HTR-8/SVneo (cell line): ENCODE measurements at regions not wholly inside any gene's neighbourhood (a gene's known extent, or its start where the extent isn't known, plus 50 kb on each side); places are given as distances from the start of the nearest gene placed in this dataset.
"Not testable (repeated sequence)": the region's sequence is repeated elsewhere in the genome, so short reads cannot be mapped to it uniquely, and the experiment has no call there.

ENCODE experiments used
- DNase-seq: peaks from one replicate; pipeline ENCODE4 v3.0.0; 2011; ENCODE audit warnings: low spot score, mixed read lengths; ENCODE audit not compliant: insufficient read length
- FAIRE-seq: peaks from 2 replicates; lab custom pipeline; 2011; peaks lifted over from hg19 to GRCh38; lab: Jason Lieb, UNC

- DNase-seq = no peak
Measured at GRCh38 chr3:194856296-194856695, 170.6 kb downstream of the FAM43A start.

GRCh38 chr3:194857469-194858113 lies 171.9 kb downstream of the FAM43A start:
- DNase-seq (no peak), FAIRE-seq (no peak)

More at GRCh38 chr3:194856296-194856695, 170.6 kb downstream of the FAM43A start:
- no peak for FAIRE-seq

- DNase-seq (no peak), FAIRE-seq (no peak)
Measured at GRCh38 chr3:194858382-194858781, 172.7 kb downstream of the FAM43A start.

GRCh38 chr3:194860725-194861124 lies 175.0 kb downstream of the FAM43A start:
- FAIRE-seq (no peak), DNase-seq (no peak)

GRCh38 chr3:194861375-194861774 lies 175.7 kb downstream of the FAM43A start:
- no peak for DNase-seq
- no peak for FAIRE-seq

- FAIRE-seq (no peak), DNase-seq (no peak)
Measured at GRCh38 chr3:194865061-194865460, 179.4 kb downstream of the FAM43A start.

GRCh38 chr3:194865615-194866014 lies 179.9 kb downstream of the FAM43A start:
- no peak for FAIRE-seq
- no peak for DNase-seq

- FAIRE-seq = no peak
- no peak for DNase-seq
Measured at GRCh38 chr3:194866236-194866635, 180.6 kb downstream of the FAM43A start.

- FAIRE-seq = no peak
- DNase-seq = no peak
Measured at GRCh38 chr3:194867270-194867983, 181.7 kb downstream of the FAM43A start.

- DNase-seq (no peak), FAIRE-seq (no peak)
Measured at GRCh38 chr3:194868831-194869230, 183.1 kb downstream of the FAM43A start.

GRCh38 chr3:194869482-194870169 lies 183.9 kb downstream of the FAM43A start:
- DNase-seq = no peak

GRCh38 chr3:194870394-194871110 lies 184.9 kb downstream of the FAM43A start:
- no peak for DNase-seq

More at GRCh38 chr3:194869482-194870169, 183.9 kb downstream of the FAM43A start:
- no peak for FAIRE-seq

GRCh38 chr3:194871143-194871863 lies 185.6 kb downstream of the FAM43A start:
- DNase-seq (peak; percentile 86), FAIRE-seq (peak; percentile 49)

More at GRCh38 chr3:194870394-194871110, 184.9 kb downstream of the FAM43A start:
- FAIRE-seq = peak; percentile 75

- FAIRE-seq (peak; percentile 77), DNase-seq (no peak)
Measured at GRCh38 chr3:194871864-194872668, 186.4 kb downstream of the FAM43A start.

- DNase-seq (peak; percentile 63), FAIRE-seq (peak; percentile 31)
Measured at GRCh38 chr3:194872669-194872977, 186.9 kb downstream of the FAM43A start.

GRCh38 chr3:194873474-194873873 lies 187.8 kb downstream of the FAM43A start:
- not testable (repeated sequence) for FAIRE-seq, DNase-seq

GRCh38 chr3:194874206-194874605 lies 188.5 kb downstream of the FAM43A start:
- DNase-seq = no peak
- FAIRE-seq = no peak

- no peak for FAIRE-seq
- no peak for DNase-seq
Measured at GRCh38 chr3:194874783-194875182, 189.1 kb downstream of the FAM43A start.
